AG20443 (cell line): ENCODE measurements at regions not wholly inside any gene's neighbourhood (a gene's known extent, or its start where the extent isn't known, plus 50 kb on each side); places are given as distances from the start of the nearest gene placed in this dataset.

Source experiments
- DNase-seq: peaks from one replicate; pipeline ENCODE4 v3.0.0; 2012; ENCODE audit warnings: low spot score, mixed read lengths

GRCh38 chrX:39829965-39830364, 267.8 kb downstream of the BCOR start:
- DNase-seq = no peak

- DNase-seq = no peak
Measured at GRCh38 chrX:39830414-39830813, 267.3 kb downstream of the BCOR start.

DNA sequence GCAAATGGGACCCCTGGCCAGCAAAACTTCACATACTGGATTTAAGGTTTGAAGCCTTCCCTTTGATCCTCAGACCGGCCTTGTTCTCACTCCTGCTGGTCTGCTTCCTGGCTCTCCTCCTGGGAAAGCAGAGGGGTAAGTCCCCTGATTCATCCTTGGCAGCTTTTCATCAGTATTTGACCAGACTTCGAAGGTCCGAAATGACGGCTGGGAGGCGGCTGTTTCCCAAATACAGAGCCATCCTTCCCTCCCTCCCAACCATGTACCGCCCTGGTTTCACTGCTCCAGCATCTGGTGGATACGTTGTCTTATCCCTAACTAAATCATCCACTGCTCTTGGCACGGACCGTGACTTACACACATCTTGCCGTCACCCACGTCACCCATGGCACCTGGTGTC, 265.5 kb downstream of the BCOR start:
- DNase-seq = no peak

DNA sequence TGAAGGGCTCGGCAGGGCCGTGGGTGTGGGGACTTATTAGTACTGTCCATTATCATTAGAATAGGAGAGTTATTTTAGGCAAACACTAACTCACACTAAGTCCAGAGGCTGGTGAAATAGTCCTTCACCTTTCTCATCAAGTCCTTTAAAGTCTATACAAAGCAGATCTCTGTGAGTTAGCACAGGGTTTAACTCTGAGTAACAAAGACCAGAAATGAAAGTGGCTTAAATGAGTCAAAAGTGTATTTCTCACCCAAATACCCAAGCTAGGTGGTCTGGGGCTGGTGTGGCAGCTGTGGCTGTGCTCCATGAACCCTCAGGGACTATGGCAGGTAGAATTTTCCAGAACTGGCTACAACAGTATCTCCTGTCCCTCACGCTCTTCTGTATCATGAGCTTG, 263.2 kb downstream of the BCOR start:
- DNase-seq = no peak

DNA sequence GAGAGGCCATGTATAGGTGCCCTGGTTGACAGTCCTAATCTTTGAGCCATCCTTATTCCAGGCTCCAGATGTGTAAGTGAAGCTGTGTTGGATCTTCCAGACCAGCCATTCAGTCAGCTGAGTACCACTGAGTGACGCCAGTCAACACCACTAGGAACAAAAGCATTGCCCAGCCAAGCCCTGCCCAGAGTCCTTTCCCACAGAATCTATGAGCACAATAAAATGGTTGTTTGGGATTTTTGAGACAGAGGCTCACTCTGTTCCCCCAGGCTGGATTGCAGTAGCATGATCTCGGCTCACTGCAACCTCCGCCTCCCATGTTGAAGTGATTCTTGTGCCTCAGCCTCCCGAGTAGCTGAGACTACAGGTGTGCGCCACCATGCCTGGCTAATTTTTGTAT, 262.5 kb downstream of the BCOR start:
- DNase-seq = no peak

- no peak for DNase-seq
Measured at GRCh38 chrX:39835776-39836175, 262.0 kb downstream of the BCOR start.

DNA sequence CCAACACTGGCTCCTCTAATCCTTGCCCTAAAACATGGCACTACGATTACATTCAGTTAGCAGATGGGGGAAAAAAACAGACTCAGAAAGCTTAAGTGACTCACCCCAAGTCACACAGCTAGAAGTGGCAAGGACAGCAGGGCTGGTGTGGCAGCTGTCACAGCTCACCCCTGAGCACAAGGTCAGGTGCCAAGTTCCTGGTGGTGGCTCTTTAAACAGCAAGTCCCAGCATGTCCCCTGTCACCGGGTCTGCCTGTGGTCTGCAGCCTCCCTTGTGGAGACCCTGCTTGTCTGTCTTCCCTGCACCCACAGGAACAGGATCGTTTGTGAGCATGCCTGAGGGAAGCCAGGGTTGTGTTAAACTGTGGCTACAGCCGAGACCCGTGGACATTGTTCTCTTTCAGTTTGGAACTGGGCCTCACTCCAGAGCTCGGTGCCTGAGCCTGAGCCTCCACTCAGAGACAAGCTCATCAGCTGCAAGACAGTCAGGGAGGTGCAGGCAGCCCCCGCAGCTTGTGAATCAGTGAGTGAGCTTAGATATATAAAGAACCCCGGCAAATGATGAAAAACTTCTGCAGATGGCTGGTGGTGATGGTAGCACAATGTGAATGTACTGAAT, 260.8 kb downstream of the BCOR start:
- no peak for DNase-seq

DNA sequence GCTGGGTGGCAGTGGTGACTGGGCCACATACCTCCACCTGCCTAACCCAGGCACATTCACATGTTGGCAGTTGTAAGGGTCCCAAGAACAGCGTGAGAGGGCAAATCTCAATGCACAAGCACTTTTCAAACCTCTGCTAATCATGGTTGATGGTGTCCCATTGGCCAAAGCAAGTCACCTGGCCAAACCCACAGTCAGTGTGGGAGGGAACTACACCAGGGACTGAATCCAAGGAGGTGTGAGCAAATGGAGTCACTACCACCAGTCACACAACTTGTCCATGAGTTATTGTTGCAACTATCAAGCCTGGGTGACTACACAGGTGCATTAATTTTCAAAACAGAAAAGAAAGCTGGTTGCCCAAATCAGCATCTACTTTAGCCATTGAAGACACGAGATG, 260.1 kb downstream of the BCOR start:
- DNase-seq = no peak

DNA sequence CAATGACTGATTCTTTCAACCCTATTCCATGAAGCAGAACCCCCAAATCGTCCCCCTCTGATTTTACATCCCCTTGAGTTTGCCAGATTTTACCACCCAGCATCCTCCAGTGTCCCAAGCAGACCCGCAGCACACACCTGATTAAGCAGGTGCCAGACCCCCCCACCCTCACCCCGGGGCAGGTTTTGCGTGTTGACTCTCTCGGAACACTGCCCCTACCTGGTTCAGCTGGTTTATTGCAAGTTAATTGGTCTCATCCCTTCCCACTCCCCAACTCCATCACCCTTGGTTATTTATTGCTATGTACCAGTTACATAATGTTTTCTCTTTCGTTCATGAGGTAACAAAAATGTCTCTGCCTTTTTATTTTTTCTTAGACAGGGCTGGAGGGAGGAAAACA, 258.4 kb downstream of the BCOR start:
- no peak for DNase-seq

GRCh38 chrX:39840133-39840532, 257.6 kb downstream of the BCOR start:
- DNase-seq = no peak

DNA sequence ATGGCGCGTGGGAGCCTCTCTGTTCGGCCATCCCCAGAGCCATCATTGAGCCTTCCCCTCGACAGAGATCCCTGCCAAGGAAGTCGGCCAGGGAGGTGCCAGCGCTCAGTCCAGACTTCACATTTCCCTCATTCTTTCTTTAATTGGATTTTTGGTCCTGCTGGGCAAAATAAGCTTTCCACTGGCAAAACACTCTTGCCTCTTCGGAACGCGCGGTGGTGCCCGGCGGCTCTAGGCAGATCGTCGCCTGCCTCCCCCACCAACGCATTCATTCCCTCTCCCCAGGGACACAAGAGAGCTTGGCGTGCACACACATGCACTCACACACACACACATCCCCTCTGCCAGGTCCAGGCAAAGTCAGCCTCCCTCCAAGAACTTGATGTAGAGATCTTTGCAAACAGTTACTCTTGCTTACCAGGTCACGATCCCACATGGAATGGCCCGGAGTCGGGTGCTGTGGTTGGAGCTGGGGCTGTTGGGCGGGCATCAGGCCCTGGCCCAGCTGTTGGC, 257.1 kb downstream of the BCOR start:
- no peak for DNase-seq

- DNase-seq = no peak
Measured at GRCh38 chrX:39841604-39842003, 256.2 kb downstream of the BCOR start.

DNA sequence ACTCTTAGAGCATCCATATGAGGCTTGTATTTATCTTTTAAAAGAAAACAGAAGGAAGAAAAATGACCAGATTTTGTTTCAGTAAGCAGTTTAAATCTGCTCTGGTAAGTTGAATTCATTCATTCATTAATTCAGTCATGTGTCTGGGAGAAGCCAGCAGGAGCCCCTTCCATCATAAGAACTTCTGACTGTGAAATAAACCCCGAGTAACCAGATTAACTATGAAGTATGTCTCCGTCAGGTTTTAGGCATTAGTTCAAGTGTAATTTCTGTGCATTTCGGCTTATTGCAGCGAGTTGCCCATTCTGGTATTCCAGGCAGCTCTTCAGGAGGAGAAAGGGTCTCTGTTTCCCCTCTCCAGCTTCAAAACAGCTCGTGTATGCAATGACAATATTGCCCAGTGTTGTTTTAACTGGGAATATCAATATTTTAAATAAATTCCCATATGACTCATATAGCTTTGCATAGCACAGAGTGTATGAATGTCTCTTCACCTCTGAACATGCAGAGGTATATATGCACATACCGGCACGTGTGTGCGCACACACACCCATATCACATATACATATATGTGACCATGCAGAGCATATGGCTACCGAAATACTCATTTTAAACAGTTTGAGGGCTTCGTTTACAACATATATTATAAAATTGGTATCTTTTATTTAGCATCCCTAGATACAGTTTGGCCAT, 255.3 kb downstream of the BCOR start:
- DNase-seq = no peak

DNA sequence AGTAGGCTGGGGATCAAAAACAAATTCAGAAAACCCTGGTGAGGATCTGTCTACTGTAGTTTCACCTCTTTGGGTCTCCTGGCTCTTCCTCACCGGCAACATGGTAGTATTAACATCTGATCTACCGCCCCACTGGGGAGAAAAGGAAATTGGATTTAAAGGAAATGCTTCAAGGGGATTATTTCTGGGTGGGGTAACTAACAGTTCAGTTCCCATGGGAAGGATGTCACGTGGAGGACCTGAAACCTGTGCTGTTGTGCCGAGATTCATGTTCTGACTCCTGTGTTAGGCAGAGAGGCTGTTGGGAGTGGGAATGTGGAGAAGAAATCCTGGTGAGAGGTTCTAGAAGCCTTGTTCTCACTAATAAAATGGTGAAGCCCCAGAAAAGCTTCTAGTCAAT, 254.4 kb downstream of the BCOR start:
- DNase-seq = no peak

DNA sequence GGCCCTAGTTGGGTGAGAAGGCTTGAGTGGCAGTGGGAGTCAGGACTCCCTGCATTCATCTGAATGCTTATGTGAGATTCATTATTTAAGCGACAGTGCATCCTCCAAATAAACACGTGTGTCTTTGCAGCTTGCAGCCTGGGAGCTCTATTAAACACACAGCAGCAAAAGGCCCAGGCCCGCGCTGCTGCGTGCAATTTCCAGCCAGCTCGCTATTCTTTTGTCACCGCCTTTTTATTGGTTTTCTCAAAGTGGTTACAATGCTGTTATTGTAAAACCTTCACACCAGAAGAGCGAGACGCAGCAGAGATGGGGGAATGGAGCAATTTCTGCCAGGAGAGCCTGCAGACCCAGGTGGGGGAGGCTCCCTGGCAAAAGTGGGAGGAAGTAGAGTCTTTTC, 252.5 kb downstream of the BCOR start:
- no peak for DNase-seq

GRCh38 chrX:39846460-39846859, 251.3 kb downstream of the BCOR start:
- DNase-seq = no peak

- DNase-seq = no peak
Measured at GRCh38 chrX:39848243-39848642, 249.5 kb downstream of the BCOR start.

GRCh38 chrX:39848900-39849299, 248.9 kb downstream of the BCOR start:
- DNase-seq = peak; percentile 69

DNA sequence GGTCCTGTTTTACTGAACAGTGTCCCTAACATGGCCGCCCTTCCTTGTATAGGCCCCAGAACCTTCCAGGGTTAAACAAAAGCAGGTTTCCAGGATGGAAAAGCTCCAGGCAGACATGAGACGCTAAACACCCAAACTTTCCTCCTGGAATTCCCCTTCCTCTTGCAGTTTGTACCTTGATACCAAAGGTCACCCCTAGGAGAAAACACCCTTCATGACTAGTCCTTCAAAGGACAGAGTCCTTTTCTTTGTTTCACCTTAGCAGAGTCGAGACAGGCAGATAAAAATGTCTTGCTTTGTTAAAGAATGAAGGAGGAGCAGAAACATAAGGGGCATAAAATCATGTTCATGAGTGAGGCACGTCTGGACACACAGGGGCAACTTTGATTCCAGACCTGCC, 247.5 kb downstream of the BCOR start:
- DNase-seq = no peak

DNA sequence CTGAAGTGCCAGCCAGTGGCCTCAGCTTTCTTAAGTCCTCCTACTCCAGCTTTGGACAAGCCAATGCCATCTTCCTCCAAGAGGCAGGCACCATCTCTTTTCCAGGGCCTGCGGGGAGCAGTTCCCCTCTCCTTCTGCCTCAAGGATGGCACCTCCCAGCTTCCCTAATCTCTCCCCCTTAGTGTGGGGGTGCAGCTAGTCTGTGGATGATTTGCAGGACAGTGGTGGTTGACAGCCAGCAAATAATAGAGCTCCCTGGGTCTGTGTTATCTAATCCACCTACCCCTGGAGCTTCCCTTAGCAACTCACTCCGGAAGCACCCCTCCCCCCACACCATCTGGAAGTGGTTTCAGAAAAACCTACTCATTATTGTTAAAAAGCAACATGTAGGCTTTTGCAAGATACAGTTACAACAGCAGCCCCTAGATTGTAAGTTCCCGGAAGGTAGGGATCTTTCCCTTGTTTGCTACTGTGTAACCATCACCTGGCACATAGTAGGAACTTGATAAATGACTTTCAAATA, 247.1 kb downstream of the BCOR start:
- DNase-seq = peak; percentile 13

- no peak for DNase-seq
Measured at GRCh38 chrX:39851745-39852455, 245.9 kb downstream of the BCOR start.

- no peak for DNase-seq
Measured at GRCh38 chrX:39852491-39852890, 245.3 kb downstream of the BCOR start.

DNA sequence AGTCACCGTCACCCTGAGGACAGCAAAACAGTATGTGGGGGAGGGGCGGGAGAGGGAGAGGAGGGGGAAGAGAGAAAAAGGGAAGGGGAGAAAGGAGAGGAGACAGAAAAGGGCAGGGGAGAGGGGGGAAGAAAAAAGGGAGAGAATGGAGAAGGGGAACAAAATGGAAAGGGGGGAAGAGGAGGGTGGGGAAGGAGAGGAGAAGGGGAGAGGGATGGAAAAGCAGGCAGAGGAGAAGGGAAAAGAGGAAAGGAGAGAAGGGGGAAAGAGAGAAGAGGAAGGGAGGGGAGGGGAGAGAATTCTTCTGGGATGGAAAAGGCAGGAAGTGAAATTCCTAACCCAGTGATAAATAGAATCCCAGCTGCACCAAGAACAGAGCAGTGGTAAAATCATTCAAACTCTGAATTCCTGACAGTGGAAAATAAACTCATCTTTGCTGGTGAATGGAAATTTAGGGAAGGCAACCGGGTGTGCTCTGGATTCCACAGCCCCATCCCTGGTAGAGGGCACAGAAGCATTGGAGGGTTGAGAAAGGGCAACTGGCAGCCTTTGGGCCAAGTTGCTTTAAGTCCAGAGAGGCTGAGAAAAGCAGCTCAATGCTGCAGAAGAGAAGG, 244.2 kb downstream of the BCOR start:
- DNase-seq = no peak
